Putamen (tissue), 1 donor: ENCODE measurements at regions not wholly inside any gene's neighbourhood (a gene's known extent, or its start where the extent isn't known, plus 50 kb on each side); places are given as distances from the start of the nearest gene placed in this dataset.

Experiments used
- DNase-seq: peaks from one replicate; pipeline ENCODE4 v3.0.0-alpha.2; 2016; ENCODE audit warnings: low spot score

GRCh38 chr4:11912886-11913285 is 484.2 kb upstream of the HS3ST1 start:
- no peak for DNase-seq

GRCh38 chr4:11910812-11911211 is 482.1 kb upstream of the HS3ST1 start:
- no peak for DNase-seq

- DNase-seq = no peak
Measured at GRCh38 chr4:11908712-11909111, 480.0 kb upstream of the HS3ST1 start.

- no peak for DNase-seq
Measured at GRCh38 chr4:11908205-11908604, 479.5 kb upstream of the HS3ST1 start.

- no peak for DNase-seq
Measured at GRCh38 chr4:11904846-11905739, 476.4 kb upstream of the HS3ST1 start.

- DNase-seq = peak; percentile 13
Measured at GRCh38 chr4:11904117-11904535, 475.4 kb upstream of the HS3ST1 start.

- DNase-seq = no peak
Measured at GRCh38 chr4:11901089-11901488, 472.4 kb upstream of the HS3ST1 start.

- no peak for DNase-seq
Measured at GRCh38 chr4:11900359-11900758, 471.7 kb upstream of the HS3ST1 start.

GRCh38 chr4:11898796-11899195 is 470.1 kb upstream of the HS3ST1 start:
- DNase-seq = no peak

GRCh38 chr4:11895766-11896165 is 467.1 kb upstream of the HS3ST1 start:
- DNase-seq = no peak

- no peak for DNase-seq
Measured at GRCh38 chr4:11894977-11895376, 466.3 kb upstream of the HS3ST1 start.

GRCh38 chr4:11894221-11894620 is 465.5 kb upstream of the HS3ST1 start:
- no peak for DNase-seq

GRCh38 chr4:11889099-11889498 is 460.4 kb upstream of the HS3ST1 start:
- DNase-seq = no peak

- no peak for DNase-seq
Measured at GRCh38 chr4:11881947-11882346, 453.3 kb upstream of the HS3ST1 start.

GRCh38 chr4:11881364-11881763 is 452.7 kb upstream of the HS3ST1 start:
- no peak for DNase-seq

- no peak for DNase-seq
Measured at GRCh38 chr4:11878241-11878640, 449.5 kb upstream of the HS3ST1 start.

- no peak for DNase-seq
Measured at GRCh38 chr4:11876104-11876503, 447.4 kb upstream of the HS3ST1 start.

GRCh38 chr4:11869191-11869870 is 440.6 kb upstream of the HS3ST1 start:
- no peak for DNase-seq

GRCh38 chr4:11866391-11866790 is 437.7 kb upstream of the HS3ST1 start:
- no peak for DNase-seq

- DNase-seq = no peak
Measured at GRCh38 chr4:11860996-11861395, 432.3 kb upstream of the HS3ST1 start.

- no peak for DNase-seq
Measured at GRCh38 chr4:11857881-11858280, 429.2 kb upstream of the HS3ST1 start.

GRCh38 chr4:11847167-11847566 is 418.5 kb upstream of the HS3ST1 start:
- DNase-seq = no peak

GRCh38 chr4:11843927-11844326 is 415.2 kb upstream of the HS3ST1 start:
- no peak for DNase-seq
